ENCODE measurements at regions not wholly inside any gene's neighbourhood (a gene's known extent, or its start where the extent isn't known, plus 50 kb on each side); places are given as distances from the start of the nearest gene placed in this dataset.

GRCh38 chr1:105664495-105664894, 1392.0 kb upstream of the PRMT6 start:
- no peak for FAIRE-seq

- FAIRE-seq: no peak
Measured at GRCh38 chr1:105678334-105678733, 1378.1 kb upstream of the PRMT6 start.

GRCh38 chr1:105684714-105685113, 1371.8 kb upstream of the PRMT6 start:
- FAIRE-seq: no peak

- no peak for FAIRE-seq
Measured at GRCh38 chr1:105686026-105686425, 1370.4 kb upstream of the PRMT6 start.

- no peak for FAIRE-seq
Measured at GRCh38 chr1:105686874-105687690, 1369.4 kb upstream of the PRMT6 start.

GRCh38 chr1:105700723-105701122, 1355.8 kb upstream of the PRMT6 start:
- FAIRE-seq: no peak

GRCh38 chr1:105724286-105724685, 1332.2 kb upstream of the PRMT6 start:
- peak; percentile 99 for FAIRE-seq

DNA sequence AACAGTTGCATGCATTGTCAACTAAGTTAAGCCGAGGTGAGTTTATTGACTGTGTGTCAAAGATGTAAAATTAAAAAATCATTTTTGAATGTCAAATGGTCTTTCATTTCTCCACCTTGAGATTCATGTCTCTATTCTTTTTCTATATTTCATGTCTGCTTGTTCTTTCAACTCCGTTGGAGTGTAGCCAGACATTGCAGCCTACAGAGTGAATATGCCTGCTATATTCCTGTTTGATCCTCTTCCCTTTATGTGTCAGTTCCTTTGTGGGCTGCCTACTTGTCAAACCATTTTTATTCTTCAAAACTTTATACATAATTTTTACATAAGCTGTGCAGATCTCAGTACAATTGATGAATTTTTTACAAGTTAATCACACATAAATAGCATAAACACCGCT, 1325.8 kb upstream of the PRMT6 start:
- no peak for FAIRE-seq

DNA sequence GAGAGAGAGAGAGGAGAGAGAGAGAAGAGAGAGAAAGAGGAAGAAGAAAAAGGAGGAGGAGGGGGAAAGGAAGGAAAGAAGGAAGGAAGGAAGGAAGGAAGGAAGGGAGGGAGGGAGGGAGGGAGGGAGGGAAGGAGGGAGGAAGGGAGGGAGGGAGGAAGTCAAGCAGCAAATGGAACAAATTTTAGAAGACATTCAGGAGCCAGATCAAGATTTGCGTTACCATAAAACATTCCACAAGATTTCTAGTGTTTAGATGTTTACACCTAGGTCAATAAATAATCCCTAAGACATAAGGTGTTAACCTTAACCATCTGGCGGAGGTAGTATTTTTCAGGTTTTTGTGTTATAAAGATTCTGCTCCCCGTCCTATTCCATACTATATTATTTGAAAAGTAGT, 1320.1 kb upstream of the PRMT6 start:
- FAIRE-seq: no peak

DNA sequence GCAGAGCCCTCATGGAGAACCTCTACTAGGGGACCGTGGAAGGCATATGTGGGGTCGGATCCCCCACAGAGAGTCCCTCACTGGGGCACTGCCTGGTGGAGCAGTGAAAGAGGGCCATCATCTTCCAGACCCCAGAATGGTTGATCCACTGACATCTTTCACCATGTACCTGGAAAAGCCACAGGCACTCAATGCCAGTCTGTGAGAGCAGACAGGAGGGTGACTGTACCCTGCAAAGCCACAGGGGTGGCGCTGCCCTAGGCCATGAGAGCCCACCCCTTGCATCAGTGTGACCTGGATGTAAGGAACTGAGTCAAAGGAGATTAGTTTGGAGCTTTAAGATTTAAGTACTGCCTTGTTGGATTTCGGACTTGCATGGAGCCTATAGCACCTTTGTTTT, 1276.7 kb upstream of the PRMT6 start:
- FAIRE-seq: no peak

GRCh38 chr1:105785021-105785420, 1271.5 kb upstream of the PRMT6 start:
- no peak for FAIRE-seq

GRCh38 chr1:105793536-105794146, 1262.8 kb upstream of the PRMT6 start:
- FAIRE-seq: peak; percentile 39

- FAIRE-seq: no peak
Measured at GRCh38 chr1:105795741-105796140, 1260.7 kb upstream of the PRMT6 start.

DNA sequence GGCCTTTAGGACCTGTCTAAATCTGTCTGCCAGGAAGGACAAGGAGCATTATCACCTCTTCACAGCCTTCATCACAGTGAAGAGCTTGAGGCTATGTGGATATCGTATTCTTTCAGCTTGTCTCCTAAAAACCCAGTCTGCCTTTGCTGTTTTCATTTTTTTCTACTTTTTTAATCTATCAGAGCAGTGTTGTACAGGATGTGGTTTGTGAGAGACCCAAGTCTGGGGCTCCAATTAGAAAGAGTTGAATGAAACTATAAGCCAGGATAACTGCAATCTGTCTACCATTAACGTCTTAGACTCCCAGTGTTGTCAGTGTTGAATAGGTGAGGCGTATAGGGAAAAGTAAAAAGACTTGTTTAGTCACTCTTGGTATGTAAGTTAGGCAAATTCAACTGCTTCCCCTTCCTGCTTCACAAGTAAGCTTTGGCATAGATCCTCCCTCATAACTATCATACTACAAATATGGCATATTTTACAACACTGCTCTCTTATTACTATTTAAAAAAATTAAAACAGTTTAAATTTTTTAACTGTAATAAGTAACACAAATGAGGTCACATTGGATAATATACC, 1225.8 kb upstream of the PRMT6 start:
- FAIRE-seq: no peak

GRCh38 chr1:105838071-105838470, 1218.4 kb upstream of the PRMT6 start:
- FAIRE-seq: no peak

GRCh38 chr1:105865546-105865945, 1190.9 kb upstream of the PRMT6 start:
- no peak for FAIRE-seq

DNA sequence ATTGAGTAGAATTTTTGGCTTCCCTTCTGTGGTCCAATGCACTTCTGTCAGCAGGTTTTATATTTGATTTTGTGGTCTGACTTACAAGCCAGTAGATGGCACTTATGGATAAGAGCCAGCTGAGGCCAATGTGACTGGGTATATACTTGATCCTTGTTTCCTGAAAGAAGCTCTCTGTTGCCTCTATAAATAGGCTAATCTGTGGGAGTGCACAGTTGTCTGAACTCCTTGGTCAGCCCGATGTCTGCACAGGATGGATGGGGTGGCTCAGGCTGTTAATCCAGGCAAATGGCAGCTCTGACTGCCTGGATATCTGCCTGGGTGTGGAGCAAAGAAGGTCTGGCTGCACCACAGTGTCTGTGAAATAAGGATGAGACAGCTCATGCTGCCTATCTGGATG, 1183.7 kb upstream of the PRMT6 start:
- FAIRE-seq: no peak

DNA sequence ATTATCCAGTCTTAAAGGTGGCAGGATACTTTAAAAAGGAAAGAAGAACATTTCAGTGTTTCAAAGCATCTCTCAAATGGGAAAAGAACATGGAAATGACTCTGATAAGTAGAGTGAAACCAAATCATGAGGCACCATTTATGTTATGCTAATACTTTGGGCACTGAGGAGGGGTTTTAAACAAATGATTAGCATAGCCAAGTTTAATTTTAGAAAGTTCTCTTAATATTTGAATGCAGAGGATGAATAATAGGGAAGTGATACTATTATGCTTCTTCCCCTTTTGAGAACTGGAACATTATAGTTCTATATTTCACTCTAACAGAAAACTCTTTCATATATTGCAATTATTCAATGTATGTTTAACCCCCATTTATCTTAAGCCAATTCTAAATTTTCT, 1181.9 kb upstream of the PRMT6 start:
- no peak for FAIRE-seq

DNA sequence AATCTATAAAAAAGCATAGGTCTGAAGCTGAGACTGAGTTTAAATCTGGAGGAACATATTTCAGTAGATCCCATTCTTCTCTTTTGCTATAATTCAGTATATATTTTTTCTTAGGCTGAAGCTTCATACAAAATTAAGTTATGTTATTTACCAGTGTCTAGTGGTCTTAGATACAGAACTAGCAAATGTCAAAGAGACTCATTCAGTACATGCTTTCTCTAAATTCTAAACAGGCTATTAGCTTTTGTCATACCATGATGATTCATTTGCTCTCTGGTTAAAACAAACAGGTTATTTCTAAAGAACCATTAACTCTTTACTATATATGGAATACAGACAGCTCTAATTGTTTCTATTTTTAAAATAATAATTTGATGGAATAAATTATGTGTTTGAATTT, 1170.2 kb upstream of the PRMT6 start:
- no peak for FAIRE-seq

DNA sequence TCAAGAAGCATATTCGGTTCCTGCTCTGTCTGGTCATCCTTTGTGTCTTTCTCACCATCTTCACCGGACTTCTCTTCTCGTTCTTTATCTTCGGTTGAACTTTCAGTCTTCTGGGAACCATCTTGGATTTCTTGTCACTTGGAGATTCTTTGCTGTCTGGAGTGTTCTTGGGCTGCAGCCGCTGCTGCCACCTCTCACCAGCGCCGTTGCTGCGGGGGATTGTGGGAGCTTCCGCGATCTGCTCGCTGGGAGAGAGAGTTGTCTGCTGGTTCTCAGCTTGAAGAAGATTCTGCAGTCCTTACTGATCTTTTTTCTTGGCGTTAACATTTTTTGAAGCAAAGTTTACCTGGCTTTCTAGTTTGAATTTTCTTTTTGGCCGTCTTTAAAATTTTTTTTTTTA, 1165.2 kb upstream of the PRMT6 start:
- FAIRE-seq: no peak

GRCh38 chr1:105894006-105894405, 1162.5 kb upstream of the PRMT6 start:
- FAIRE-seq: no peak

GRCh38 chr1:105909811-105910210, 1146.7 kb upstream of the PRMT6 start:
- no peak for FAIRE-seq

- FAIRE-seq: no peak
Measured at GRCh38 chr1:105914403-105914802, 1142.1 kb upstream of the PRMT6 start.

GRCh38 chr1:105934806-105935205, 1121.7 kb upstream of the PRMT6 start:
- FAIRE-seq: no peak
